HG03135 (cell line): ENCODE measurements at regions not wholly inside any gene's neighbourhood (a gene's known extent, or its start where the extent isn't known, plus 50 kb on each side); places are given as distances from the start of the nearest gene placed in this dataset.
"Not testable (repeated sequence)": the region's sequence is repeated elsewhere in the genome, so short reads cannot be mapped to it uniquely, and the experiment has no call there.

Source experiments
- ATAC-seq: cut with Tn5 transposase; IDR thresholded peaks from one replicate; pipeline ENCODE4 v1.9.1; 2021; ENCODE audit warnings: mild to moderate bottlenecking, moderate library complexity; ENCODE audit not compliant: unreplicated experiment

DNA sequence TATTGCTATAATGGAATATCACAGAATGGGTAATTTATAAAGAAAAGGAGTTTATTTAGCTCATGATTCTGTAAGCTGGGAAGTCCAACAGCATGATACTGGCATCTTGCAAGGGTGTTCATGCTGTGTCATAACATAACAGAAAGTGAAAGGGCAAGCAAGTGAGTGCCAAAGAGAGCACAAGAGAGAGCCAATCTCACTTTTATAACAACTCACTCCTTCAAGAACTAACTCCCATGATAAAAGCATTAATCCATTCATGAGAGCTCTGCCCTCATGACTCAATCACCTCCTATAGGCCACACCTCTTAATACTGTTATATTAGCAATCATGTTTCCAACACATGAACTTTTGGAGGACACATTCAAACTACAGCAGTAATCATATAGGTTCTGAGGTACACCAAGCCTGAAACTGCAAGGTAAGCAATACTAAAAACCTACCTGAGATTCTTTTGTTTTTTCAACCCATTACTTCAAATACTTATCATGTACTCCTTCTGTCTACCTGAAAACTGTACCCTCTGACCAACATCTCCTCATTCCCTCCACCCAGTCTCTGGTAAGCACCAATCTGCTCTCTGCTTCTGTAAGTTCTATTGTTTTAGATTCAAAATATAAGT, 219.7 kb downstream of the MTERF1 start:
- ATAC-seq, result no peak

DNA sequence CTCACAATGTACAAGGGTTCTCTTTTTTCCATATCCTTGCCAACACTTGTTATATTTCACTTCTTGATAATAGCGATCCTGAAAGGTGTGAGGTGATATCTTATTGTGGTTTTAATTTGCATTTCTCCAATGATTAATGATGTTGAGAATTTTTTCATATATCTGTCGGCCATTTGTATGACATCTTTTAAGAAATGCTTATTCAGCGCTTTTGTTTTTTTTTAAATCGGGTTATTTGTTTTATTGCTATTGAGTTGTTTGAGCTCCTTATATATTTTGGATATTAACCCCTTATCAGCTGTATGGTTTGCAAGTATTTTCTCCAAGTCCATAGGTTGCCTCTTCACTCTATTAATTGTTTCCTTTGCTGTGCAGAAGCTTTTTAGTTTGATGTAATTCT, 218.8 kb downstream of the MTERF1 start:
- no peak for ATAC-seq

DNA sequence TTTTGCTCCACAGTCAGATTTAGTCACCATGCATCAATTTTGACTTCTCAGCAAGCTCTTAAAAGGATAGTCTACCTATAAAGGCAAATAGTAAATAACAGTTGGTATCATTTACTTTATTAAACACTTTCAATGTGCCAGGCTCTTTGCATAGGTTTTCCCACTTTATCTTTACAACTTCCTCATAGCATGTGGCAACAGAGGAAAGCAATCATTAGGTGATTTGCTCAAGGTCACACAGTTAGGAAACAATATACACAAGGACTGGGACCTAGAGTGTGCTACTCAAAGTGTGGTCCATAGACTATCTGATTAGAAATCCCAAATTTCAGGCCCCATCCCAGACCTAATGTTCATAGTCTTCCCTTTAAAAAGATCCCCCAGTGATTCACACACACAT, 212.3 kb downstream of the MTERF1 start:
- ATAC-seq, result no peak

GRCh38 chr7:91671245-91671644, 209.3 kb downstream of the MTERF1 start:
- no peak for ATAC-seq

DNA sequence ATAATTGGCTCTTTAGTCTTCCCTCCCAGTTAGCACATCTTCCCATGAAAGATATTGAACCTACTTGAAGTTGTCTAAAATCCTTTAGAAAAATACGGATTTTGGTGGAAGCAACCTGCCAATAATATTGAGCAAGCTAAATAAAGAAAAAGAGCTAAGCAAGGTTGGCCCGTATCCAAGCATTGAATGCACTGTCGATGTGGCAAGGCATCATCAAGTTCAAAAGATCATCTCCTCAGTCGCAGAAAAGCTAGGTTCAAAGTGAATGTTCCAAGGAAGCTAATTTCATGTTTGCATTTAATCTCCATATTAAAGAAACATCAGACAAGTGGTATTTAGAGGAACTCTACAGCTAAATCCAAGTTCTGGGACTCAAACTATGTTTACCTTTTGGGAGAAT, 206.0 kb downstream of the MTERF1 start:
- no peak for ATAC-seq

DNA sequence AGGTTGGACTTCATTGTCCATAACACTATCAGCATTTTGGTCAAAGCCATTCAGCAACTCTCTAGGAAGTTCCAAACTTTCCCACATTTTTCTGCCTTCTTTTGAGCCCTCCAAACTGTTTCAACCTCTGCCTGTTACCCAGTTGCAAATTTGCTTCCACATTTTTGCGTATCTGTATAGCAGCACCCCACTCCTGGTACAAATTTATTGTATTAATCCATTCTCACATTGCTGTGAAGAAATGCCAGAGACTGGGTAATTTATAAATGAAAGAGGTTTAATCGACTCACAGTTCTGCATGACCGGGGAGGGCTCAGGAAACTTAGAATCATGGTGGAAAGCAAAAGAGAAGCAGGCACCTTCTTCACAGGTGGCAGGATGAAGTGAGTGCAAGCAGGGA, 198.8 kb downstream of the MTERF1 start:
- ATAC-seq, result no peak

DNA sequence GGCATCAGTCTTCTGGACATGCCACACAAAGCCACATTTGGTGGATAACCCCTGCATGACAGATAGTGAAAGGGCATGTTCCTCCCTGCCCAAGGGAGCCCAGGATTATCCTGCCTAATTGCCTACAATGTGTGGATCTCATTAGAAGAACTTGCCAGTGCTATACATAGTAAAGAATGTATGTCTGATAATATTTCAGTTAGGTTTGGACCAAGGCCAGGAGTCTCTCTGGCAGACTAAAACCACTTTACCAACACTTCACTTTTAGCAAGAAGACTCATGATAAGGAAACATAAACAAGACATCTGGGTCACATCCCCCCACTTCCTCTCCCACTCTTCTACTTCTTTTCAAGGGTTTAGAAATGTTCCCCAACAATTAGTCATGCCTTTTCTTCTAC, 196.7 kb downstream of the MTERF1 start:
- ATAC-seq, result no peak

DNA sequence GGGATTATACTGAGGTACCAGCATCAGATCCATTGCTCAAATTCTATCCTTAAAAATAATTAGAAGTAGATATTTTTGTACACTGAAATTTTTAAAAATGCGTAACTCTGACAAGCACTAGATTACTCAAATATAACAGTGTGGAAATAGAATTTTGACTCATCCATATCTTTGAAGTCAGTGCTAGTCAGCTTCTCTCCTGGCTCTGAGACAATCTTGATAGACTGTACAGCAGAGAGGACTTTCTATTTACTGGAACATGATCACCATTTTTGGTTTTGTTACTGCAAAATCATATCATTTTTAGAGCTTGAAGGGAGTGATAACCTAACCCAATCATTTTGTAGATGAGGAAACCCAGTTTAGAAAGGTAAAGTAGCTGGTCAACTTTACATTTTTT, 195.0 kb downstream of the MTERF1 start:
- ATAC-seq, result no peak

- ATAC-seq, result no peak
Measured at GRCh38 chr7:91690541-91691070, 189.9 kb downstream of the MTERF1 start.

DNA sequence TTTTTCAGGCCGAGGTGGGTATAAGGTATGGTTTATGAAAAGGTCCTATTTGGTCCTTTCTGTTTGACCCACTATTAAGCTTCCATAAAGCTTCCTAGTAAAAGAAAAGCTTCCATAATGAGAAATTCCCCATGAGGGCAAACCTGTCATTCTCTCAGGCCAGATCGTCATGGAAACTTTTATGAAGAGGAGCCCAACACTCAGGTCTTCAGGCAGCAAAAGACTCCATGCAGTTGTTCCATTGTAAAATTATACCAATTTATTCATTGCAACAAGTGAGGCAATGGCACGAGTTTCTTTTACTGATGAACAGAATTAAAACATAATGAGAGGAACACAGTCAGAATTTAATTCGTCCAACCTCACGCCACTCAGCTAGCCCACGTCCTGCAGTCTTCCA, 188.6 kb downstream of the MTERF1 start:
- no peak for ATAC-seq

GRCh38 chr7:91692800-91693199, 187.7 kb downstream of the MTERF1 start:
- ATAC-seq, result no peak

DNA sequence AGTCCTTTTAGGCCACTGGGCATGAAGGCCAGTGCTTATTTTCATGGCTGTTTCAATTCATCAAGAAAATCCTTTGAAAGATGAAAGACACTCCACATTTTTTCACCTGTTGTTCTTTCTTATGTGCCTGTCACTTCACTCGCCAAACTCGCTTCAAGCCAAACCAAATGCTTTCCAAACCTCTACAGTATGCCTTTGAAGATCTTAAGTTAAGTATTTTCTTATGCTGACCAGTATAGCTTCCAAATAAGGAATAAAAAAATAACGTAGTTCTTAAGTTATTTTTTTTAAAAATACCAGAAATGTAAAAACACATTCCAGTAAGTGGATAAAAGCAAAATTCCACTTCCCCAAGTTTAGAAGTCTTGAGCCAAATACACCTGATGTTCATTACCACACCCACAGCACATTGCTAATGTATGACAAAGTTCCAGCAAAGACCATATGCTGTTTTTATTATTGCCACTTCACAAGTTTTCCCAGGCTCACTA, 186.1 kb downstream of the MTERF1 start:
- no peak for ATAC-seq

DNA sequence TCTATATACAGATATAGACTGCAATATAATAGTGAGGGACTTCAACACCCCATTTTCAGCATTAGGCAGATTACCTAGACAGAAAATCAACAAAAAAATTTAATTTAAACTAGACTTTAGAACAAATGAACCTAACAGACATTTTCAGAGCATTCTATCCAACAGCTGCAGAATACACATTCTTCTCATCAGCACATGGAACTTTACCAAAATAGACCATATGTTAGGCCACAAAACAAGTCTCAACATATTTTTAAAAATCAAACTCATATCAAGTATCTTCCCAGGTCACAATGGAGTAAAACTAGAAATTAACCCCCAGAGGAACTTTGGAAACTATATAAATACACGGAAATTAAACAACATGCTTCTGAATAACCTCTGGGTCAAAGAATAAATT, 169.6 kb downstream of the MTERF1 start:
- ATAC-seq, result no peak

DNA sequence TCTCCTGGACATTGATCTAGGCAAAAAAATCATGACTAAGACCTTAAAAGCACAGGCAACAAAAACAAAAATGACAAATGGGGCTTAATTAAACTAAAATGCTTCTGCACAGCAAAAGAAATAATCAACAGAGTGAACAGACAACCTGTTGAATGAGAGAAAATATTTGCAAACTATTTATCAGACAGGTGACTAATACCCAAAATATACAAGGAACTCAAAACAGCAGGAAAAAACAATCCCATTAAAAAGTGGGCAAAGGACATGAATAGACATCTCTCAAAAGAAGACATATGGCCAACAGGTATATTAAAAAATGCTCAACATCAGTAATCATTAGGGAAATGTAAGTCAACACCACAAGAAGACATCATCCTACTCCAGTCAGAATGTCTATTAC, 166.8 kb downstream of the MTERF1 start:
- ATAC-seq, result no peak

GRCh38 chr7:91717681-91718470, 162.6 kb downstream of the MTERF1 start:
- no peak for ATAC-seq

GRCh38 chr7:91719008-91719407, 161.5 kb downstream of the MTERF1 start:
- ATAC-seq, result no peak

DNA sequence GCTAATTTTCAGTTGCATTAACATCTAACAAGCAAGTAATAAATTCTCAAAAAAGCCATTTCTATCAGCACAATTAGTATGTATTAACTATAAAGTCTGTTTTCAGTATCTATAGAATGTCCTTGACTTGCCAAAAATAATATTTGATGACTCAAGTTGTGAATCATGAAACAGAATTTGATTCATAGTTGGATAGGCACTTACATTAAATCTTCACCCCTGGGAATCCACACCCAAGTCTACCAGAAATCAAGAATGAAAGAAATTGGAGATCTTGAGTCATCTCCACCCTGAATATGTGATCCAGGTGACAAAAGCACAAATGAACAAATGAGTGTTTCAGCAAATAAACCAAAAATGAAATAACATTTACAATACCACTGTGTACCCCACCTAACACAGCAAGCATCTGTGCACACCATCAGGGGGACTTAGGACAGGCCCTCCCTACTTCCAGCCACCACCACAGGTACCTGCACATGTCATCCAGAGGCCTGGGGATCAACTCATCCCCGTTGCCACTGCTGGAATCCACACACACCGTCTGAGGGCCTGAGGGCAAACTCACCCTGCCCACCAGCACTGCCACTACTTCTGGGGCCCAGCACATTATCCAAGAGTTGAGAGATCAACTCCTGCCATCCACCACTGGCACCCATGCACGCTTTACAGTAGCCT, 160.1 kb downstream of the MTERF1 start:
- ATAC-seq, result no peak

DNA sequence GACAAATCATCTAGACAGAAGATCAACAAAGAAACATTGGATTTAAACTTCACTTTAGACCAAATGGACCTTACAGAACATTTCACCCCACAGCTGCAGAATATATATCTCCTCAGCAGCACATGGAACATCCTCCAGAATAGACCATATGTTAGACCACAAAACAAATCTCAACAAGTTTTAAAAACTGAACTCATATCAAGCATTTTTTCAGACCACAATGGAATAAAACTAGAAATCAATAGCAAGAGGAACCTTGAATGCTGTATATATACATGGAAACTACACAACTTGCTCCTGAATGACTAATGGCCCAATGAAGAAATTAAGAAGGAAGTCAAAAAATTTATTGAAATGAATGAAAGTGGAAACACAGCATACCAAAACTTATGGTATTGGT, 157.7 kb downstream of the MTERF1 start:
- no peak for ATAC-seq

DNA sequence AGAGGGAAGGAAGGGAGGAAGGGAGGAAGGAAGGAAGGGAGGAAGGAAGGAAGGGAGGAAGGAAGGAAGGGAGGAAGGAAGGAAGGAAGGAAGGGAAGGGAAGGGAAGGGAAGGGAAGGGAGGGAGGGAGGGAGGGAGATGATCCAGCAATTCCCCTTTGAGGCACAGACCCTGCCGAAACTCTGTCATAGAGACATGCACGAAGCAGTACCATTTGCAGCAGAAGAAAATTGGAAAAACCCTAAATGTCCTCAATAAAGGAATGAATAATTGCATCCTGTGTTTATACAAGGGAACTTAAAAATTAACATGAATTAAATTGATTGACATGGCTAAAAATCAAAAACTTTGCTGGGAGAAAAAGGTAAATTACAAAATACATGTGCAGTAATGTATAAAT, 151.5 kb downstream of the MTERF1 start:
- ATAC-seq, result not testable (repeated sequence)

GRCh38 chr7:91731976-91732375, 148.5 kb downstream of the MTERF1 start:
- ATAC-seq, result no peak

GRCh38 chr7:91749418-91749817, 131.1 kb downstream of the MTERF1 start:
- no peak for ATAC-seq

- ATAC-seq, result no peak
Measured at GRCh38 chr7:91750091-91750490, 130.4 kb downstream of the MTERF1 start.
